GM18517 (cell line): ENCODE measurements at regions not wholly inside any gene's neighbourhood (a gene's known extent, or its start where the extent isn't known, plus 50 kb on each side); places are given as distances from the start of the nearest gene placed in this dataset.

Experiments
- ATAC-seq: cut with Tn5 transposase; IDR thresholded peaks from one replicate; pipeline ENCODE4 v1.9.1; 2021; ENCODE audit warnings: mild to moderate bottlenecking, moderate library complexity; ENCODE audit not compliant: unreplicated experiment

GRCh38 chr5:2255915-2256690, 373.4 kb upstream of the IRX4 start:
- no peak for ATAC-seq

GRCh38 chr5:2254880-2255750, 372.4 kb upstream of the IRX4 start:
- no peak for ATAC-seq

- no peak for ATAC-seq
Observed at GRCh38 chr5:2254406-2254805, 371.7 kb upstream of the IRX4 start.

GRCh38 chr5:2253040-2253975, 370.6 kb upstream of the IRX4 start:
- no peak for ATAC-seq

GRCh38 chr5:2251751-2252150, 369.0 kb upstream of the IRX4 start:
- no peak for ATAC-seq

GRCh38 chr5:2251298-2251697, 368.6 kb upstream of the IRX4 start:
- ATAC-seq, result no peak

- no peak for ATAC-seq
Observed at GRCh38 chr5:2250365-2250950, 367.7 kb upstream of the IRX4 start.

DNA sequence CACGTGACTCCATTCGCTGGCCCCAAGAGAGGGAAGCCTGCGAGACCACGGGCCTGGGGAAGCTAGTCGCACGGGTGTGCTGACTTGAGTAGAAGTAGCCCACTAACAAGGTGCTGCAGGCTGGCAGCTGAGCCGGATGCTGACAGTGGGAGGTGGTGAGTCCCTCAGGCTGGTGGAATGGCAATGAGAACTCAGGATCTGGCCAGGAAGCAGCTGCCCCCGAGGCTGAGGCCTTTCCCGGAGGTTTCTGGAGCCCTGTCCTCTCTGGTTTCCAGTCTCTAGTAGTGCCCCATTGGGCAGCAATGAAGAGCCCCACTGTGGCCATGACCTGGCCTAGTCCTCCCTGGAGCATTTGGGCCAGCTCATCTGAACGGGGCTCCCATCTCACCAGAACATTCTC, 366.7 kb upstream of the IRX4 start:
- no peak for ATAC-seq

DNA sequence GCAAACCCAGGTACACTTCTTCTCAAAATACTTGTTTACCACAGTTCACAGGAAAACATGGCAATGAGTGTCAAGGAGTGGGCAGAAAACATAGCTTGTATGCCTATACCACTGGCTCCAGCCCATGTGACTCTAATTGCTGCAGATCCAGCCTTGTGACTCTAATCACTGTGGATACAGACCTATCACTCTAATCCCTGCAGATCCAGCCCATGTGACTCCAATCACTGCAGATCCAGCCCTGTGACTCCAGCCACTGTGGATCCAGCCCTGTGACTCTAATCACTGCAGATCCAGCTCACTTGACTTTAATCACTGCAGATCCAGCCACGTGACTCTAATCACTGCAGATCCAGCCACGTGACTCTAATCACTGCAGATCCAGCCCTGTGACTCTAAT, 366.3 kb upstream of the IRX4 start:
- no peak for ATAC-seq

- ATAC-seq, result no peak
Observed at GRCh38 chr5:2242539-2242938, 359.8 kb upstream of the IRX4 start.

GRCh38 chr5:2241842-2242241, 359.1 kb upstream of the IRX4 start:
- no peak for ATAC-seq

GRCh38 chr5:2240118-2240904, 357.6 kb upstream of the IRX4 start:
- ATAC-seq, result no peak

- no peak for ATAC-seq
Observed at GRCh38 chr5:2239201-2239910, 356.6 kb upstream of the IRX4 start.

DNA sequence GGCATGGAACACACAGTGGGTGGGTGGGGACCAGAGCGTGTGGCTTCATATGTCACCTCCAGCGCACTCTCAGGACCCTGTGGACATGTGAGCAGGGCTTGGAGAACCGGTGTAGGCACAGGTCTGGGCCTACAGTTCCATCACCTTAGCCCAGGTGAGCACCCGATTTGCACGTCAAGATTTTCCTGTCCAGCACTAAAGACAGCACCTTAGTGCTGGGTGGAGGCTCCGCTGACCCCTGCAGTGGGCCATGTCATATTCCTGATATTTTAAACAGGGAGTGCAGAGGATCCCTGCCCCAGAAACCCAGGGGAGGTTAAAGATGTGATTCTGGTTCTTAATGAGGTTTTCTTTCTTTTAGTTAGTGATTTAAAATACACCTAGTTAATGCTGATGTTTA, 356.0 kb upstream of the IRX4 start:
- no peak for ATAC-seq

- ATAC-seq, result no peak
Observed at GRCh38 chr5:2227433-2227832, 344.7 kb upstream of the IRX4 start.

GRCh38 chr5:2224689-2225088, 342.0 kb upstream of the IRX4 start:
- no peak for ATAC-seq

DNA sequence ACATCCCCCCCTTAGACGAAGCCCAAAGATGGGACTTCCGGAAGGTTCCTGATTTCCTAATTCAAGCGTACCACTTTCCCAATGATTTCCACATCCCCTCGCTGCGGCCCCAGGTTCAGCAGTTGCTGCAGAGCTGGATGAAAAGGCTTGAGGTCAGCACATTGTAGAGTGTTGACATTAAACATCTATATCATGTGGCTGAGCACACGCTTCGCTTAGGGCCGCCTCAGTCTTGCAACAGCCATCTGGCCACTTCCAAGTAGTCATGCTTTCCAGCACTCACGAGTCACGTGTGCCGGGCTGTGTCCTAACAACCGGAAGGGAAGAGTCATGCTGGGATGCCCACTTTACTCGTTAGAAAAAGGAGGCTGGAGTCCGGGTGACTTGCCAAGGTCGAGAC, 340.6 kb upstream of the IRX4 start:
- ATAC-seq, result no peak

DNA sequence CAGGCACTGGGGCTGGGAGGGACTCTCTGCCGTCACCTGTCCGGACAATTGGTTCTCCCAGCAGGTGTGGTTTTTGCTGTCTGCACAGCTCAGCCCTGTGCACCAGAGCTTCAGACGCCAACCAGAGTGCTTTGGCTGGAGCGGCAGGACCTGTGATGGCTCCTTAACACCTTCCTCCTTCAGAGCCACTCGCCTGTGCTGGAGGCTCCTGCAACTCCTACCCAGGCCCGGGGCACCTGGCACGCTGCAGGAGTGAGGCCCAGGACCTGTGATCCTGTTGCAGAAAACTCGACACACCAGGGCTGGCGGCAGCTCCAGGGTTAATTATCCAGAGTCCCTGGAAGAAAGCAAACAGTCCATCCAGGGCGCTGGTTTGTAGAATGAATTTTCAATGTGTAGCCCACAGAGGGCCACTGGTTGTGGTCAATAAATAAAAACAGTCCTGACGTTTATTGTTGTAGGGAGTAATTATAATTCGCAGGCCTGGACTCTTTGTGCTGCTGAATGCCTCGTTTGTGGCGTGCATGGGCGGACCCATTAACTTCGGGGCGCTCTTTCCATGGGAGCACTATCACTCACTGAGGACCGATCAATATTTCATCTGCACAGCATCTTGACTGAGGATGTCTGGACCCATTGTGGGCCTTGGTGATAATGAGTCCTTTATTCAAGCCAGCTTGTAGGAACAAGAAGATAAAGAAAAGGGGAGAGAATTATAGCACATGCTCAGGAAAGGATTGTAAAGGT, 339.7 kb upstream of the IRX4 start:
- no peak for ATAC-seq

GRCh38 chr5:2221450-2221849, 338.7 kb upstream of the IRX4 start:
- ATAC-seq, result no peak
